ENCODE measurements at regions not wholly inside any gene's neighbourhood (a gene's known extent, or its start where the extent isn't known, plus 50 kb on each side); places are given as distances from the start of the nearest gene placed in this dataset.

DNA sequence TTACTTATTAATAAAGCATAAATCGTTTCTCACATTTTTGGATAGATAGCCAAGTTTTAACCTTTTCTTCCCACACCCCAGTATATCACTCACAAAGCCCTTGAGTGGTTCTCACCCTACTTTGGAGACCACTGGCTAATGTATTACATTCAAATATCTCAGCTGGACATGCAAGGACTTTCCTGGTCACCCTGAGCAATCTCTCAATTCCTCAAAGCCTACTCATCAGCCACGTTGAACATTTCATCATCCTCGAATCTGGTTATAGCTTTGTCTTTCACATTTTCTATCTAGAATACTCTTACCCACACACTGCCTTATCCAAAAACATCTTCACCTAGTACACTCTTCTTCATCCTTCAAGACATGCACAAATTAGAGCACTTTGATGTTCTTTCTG, 71.1 kb upstream of the MAPRE2 start:
- Histone ChIP-seq H3K27ac (ENCODE audit: control insufficient read depth, insufficient read depth) (no peak overlapping the region), H3K36me3 (ENCODE audit: control insufficient read depth in 2 of 2, insufficient read depth in 2 of 2, low read length in 1 of 2) (no peaks in the 10 kb centered on the region), H3K79me2 (ENCODE audit: control insufficient read depth, insufficient read depth, low read length) (no peaks in the 10 kb centered on the region), H4K20me1 (ENCODE audit: control insufficient read depth, insufficient read depth) (no peaks in the 10 kb centered on the region), H3K9me3 (replicated peaks; ENCODE audit: control insufficient read depth, insufficient read depth, low read length) (no peaks in the 10 kb centered on the region), H3K4me2 (ENCODE audit: control insufficient read depth, insufficient read depth) (no peak overlapping the region), H3K4me1 (ENCODE audit: control insufficient read depth, insufficient read depth, low read length) (no peaks in the 10 kb centered on the region), H2AFZ (ENCODE audit: control insufficient read depth, low read depth, low read length) (no peak overlapping the region), H3K9ac (ENCODE audit: control insufficient read depth, insufficient read depth, low read length) (no peak overlapping the region), H3K4me3 (no peak overlapping the region), H3K27me3 (replicated peaks in 1 of 2; ENCODE audit: control insufficient read depth in 2 of 2, insufficient read depth in 2 of 2, low read length in 1 of 2) (no peaks in the 10 kb centered on the region)
- ChIA-PET SMC1A (ENCODE audit: uncharacterized antibody, unreplicated experiment) (interaction anchor here (0.7 to 1.3 kb wide), 2 partner anchors 126 to 174 kb away, joined by 3 read pairs; no protein-coding TSS in a partner anchor), RAD21 (ENCODE audit: unreplicated experiment) (no interaction called here), CTCF (no interaction called here), POLR2A (no interaction called here)
- FAIRE-seq (no peak), ATAC-seq (no peak), DNase-seq (ENCODE audit: low read depth, low spot score) (no peak)
- TF ChIP-seq SREBF1 (IDR thresholded peaks at IDR 0.05; ENCODE audit: low read length) (no peak), NFIC (IDR thresholded peaks at IDR 0.05; ENCODE audit: low read depth, low read length) (no peak), NFYA (IDR thresholded peaks at IDR 0.05; ENCODE audit: borderline replicate concordance, low read depth, low read length) (no peak)
- TF ChIP-seq, protein P1, sequence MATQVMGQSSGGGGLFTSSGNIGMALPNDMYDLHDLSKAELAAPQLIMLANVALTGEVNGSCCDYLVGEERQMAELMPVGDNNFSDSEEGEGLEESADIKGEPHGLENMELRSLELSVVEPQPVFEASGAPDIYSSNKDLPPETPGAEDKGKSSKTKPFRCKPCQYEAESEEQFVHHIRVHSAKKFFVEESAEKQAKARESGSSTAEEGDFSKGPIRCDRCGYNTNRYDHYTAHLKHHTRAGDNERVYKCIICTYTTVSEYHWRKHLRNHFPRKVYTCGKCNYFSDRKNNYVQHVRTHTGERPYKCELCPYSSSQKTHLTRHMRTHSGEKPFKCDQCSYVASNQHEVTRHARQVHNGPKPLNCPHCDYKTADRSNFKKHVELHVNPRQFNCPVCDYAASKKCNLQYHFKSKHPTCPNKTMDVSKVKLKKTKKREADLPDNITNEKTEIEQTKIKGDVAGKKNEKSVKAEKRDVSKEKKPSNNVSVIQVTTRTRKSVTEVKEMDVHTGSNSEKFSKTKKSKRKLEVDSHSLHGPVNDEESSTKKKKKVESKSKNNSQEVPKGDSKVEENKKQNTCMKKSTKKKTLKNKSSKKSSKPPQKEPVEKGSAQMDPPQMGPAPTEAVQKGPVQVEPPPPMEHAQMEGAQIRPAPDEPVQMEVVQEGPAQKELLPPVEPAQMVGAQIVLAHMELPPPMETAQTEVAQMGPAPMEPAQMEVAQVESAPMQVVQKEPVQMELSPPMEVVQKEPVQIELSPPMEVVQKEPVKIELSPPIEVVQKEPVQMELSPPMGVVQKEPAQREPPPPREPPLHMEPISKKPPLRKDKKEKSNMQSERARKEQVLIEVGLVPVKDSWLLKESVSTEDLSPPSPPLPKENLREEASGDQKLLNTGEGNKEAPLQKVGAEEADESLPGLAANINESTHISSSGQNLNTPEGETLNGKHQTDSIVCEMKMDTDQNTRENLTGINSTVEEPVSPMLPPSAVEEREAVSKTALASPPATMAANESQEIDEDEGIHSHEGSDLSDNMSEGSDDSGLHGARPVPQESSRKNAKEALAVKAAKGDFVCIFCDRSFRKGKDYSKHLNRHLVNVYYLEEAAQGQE (IDR thresholded peaks at IDR 0.05; ENCODE audit: low read depth, low read length) = no peak
- intact Hi-C loops (cut with micrococcal nuclease; ENCODE audit: unreplicated experiment) = no loop called here
- WGBS (ENCODE audit: insufficient coverage, insufficient replicate concordance, low lambda C conversion rate, missing lambda C conversion rate) = 4% methylated on average over 3 of the region's 3 CpGs
- BruUV-seq (replicated peaks) = no TSS peak
- in situ Hi-C loops (cut with MboI) = no loop called here

DNA sequence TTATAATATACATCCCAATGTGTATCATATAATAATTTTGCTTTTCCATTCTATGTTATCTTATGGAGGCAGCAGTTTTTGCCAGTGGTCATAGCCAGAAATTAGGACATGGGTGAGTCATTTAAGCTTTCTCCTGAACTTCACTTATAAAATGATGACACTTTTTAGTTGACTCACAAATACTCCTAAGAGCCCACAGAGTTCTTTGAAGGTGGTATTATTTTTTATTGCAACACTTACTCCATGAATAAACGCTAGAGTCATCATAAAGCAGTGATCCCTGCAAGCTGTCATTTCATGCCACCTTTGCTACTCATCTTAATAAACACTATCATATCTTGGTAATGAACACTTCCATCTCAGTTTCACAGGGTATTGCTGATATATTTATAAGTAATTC, 69.9 kb upstream of the MAPRE2 start:
- no peak overlapping the region for H3K4me3 ChIP-seq
- CTCF ChIA-PET = no interaction called here
- WGBS (ENCODE audit: insufficient coverage, insufficient replicate concordance, low lambda C conversion rate, missing lambda C conversion rate) = 0% methylated on average over 1 of the region's 1 CpG
- no peaks in the 10 kb centered on the region for H3K4me1 ChIP-seq (ENCODE audit: control insufficient read depth, insufficient read depth, low read length)
- POLR2A ChIA-PET = no interaction called here
- no peak overlapping the region for H3K9ac ChIP-seq (ENCODE audit: control insufficient read depth, insufficient read depth, low read length)
- intact Hi-C loops (cut with micrococcal nuclease; ENCODE audit: unreplicated experiment) (no loop called here), in situ Hi-C loops (cut with MboI) (no loop called here)
- no peak overlapping the region for H3K4me2 ChIP-seq (ENCODE audit: control insufficient read depth, insufficient read depth)
- SMC1A ChIA-PET (ENCODE audit: uncharacterized antibody, unreplicated experiment) = interaction anchor here (0.6 to 1.5 kb wide), 6 partner anchors 9 to 172 kb away, joined by 3 to 4 read pairs (median 3); no protein-coding TSS in a partner anchor
- ATAC-seq (no peak), DNase-seq (ENCODE audit: low read depth, low spot score) (no peak), FAIRE-seq (no peak)
- TF ChIP-seq RAD21 (IDR thresholded peaks at IDR 0.05; ENCODE audit: insufficient read depth, low read depth, low read length) (no peak), POLR2AphosphoS5 (IDR thresholded peaks at IDR 0.05; ENCODE audit: low read length) (no peak), RAD51 (IDR thresholded peaks at IDR 0.05) (no peak), MTA2 (IDR thresholded peaks at IDR 0.05; ENCODE audit: low read depth) (no peak), MYC (IDR thresholded peaks at IDR 0.05; ENCODE audit: insufficient read depth, insufficient read length, insufficient replicate concordance, low read length, severe bottlenecking) (no peak), IRF4 (IDR thresholded peaks at IDR 0.05; ENCODE audit: low read depth, low read length) (no peak), SIX5 (IDR thresholded peaks at IDR 0.05; ENCODE audit: low read depth, low read length, severe bottlenecking) (no peak)
- H3K79me2 ChIP-seq (ENCODE audit: control insufficient read depth, insufficient read depth, low read length) = no peaks in the 10 kb centered on the region
- H4K20me1 ChIP-seq (ENCODE audit: control insufficient read depth, insufficient read depth) = no peaks in the 10 kb centered on the region
- no peak overlapping the region for H2AFZ ChIP-seq (ENCODE audit: control insufficient read depth, low read depth, low read length)
- H3K9me3 ChIP-seq (replicated peaks; ENCODE audit: control insufficient read depth, insufficient read depth, low read length) = no peaks in the 10 kb centered on the region
- H3K36me3 ChIP-seq (ENCODE audit: control insufficient read depth in 2 of 2, insufficient read depth in 2 of 2, low read length in 1 of 2) = no peaks in the 10 kb centered on the region
- BruUV-seq (replicated peaks) = no TSS peak
- RAD21 ChIA-PET (ENCODE audit: unreplicated experiment) = no interaction called here
- H3K27me3 ChIP-seq (replicated peaks in 1 of 2; ENCODE audit: control insufficient read depth in 2 of 2, insufficient read depth in 2 of 2, low read length in 1 of 2) = peaks cover 0 to 10% of the 10 kb centered on the region in 2 experiments; a peak in 1 of 4 replicates
- no peak overlapping the region for H3K27ac ChIP-seq (ENCODE audit: control insufficient read depth, insufficient read depth)
